B cell (primary cell): ENCODE measurements at regions not wholly inside any gene's neighbourhood (a gene's known extent, or its start where the extent isn't known, plus 50 kb on each side); places are given as distances from the start of the nearest gene placed in this dataset.

Experiments used
- ATAC-seq: fragments of 200-7000 bp; cut with Tn5 transposase; one replicate; pipeline ENCODE4 v1.10.0; 2021; ENCODE audit warnings: low read depth, mild to moderate bottlenecking, moderate number of reproducible peaks, moderate library complexity
- CTCF ChIA-PET: fragments of 350-600 bp; sonication (Branson Sonifier 250); formaldehyde crosslinking; loops from one replicate; lab custom pipeline; 2021; ENCODE audit warnings: antibody characterized with exemption, inconsistent platforms; lab: Charles Lee
- POLR2A ChIA-PET: fragments of 350-600 bp; sonication (Branson Sonifier 250); formaldehyde crosslinking; loops from one replicate; lab custom pipeline; 2021; ENCODE audit warnings: antibody characterized with exemption; lab: Charles Lee
- DNase-seq: peaks from one replicate; pipeline ENCODE4 v3.0.0; 2013
- H2AFZ ChIP-seq: 2 replicates; pipeline ENCODE4 v1.6.1; 2012; ENCODE audit warnings: mild to moderate bottlenecking, low read depth, low read length; ENCODE audit not compliant: insufficient read depth, poor library complexity, severe bottlenecking
- H3K27ac ChIP-seq, 2 donors: 1 replicate in 1 of 2; 2 replicates in 1 of 2; pipeline ENCODE4 v1.5.1; 2012 to 2013; ENCODE audit warnings: low read length in 2 of 2, mild to moderate bottlenecking in 2 of 2, moderate library complexity in 1 of 2
- H3K27me3 ChIP-seq, 4 experiments: fragments of 200-600 bp in 1 of 4; sonication (generic) in 1 of 4; replicated peaks in 1 of 4; 1 replicate in 2 of 4; 2 replicates in 2 of 4; pipeline versions ENCODE4 v1.6.1 to v1.7.0; 2013 to 2016; ENCODE audit warnings: low read length in 3 of 4, mild to moderate bottlenecking in 2 of 4, mixed read lengths in 1 of 4, moderate library complexity in 1 of 4; ENCODE audit not compliant: insufficient read depth in 4 of 4, control insufficient read depth in 3 of 4; ENCODE audit errors: control extremely low read depth in 1 of 4
- H3K36me3 ChIP-seq, 2 experiments: replicated peaks in 1 of 2; 1 replicate in 1 of 2; 2 replicates in 1 of 2; pipeline versions ENCODE4 v1.6.1 to v1.7.1; 2013; ENCODE audit warnings: low read length in 1 of 2; ENCODE audit not compliant: insufficient read depth in 2 of 2, control insufficient read depth in 1 of 2; ENCODE audit errors: control extremely low read depth in 1 of 2, extremely low read depth in 1 of 2
- H3K4me1 ChIP-seq, 2 donors: fragments of 200-600 bp in 1 of 2; sonication (generic) in 1 of 2; 1 replicate in 1 of 2; 2 replicates in 1 of 2; pipeline versions ENCODE4 v1.5.1 to v1.6.1; 2013 to 2017; ENCODE audit warnings: low read length in 2 of 2; ENCODE audit not compliant: control insufficient read depth in 2 of 2, insufficient read depth in 2 of 2
- H3K4me2 ChIP-seq: replicated peaks from 2 replicates; pipeline ENCODE3; 2012; ENCODE audit warnings: mild to moderate bottlenecking, low read depth, low read length; ENCODE audit not compliant: poor library complexity, severe bottlenecking
- H3K4me3 ChIP-seq, 5 experiments: fragments of 200-600 bp in 1 of 5; sonication (generic) in 1 of 5; 1 replicate in 3 of 5; 2 replicates in 2 of 5; pipeline versions ENCODE4 v1.5.1 to v1.7.0; 2011 to 2016; ENCODE audit warnings: low read length in 4 of 5, mild to moderate bottlenecking in 4 of 5, low read depth in 2 of 5, control low read depth in 1 of 5, moderate library complexity in 1 of 5; ENCODE audit not compliant: insufficient read depth in 1 of 5; ENCODE audit errors: control extremely low read depth in 1 of 5, extremely low read depth in 1 of 5
- H3K79me2 ChIP-seq: fragments of 200-600 bp; sonication (generic); one replicate; pipeline ENCODE4 v1.6.0; 2016; ENCODE audit warnings: low read length; ENCODE audit not compliant: control insufficient read depth, insufficient read depth
- H3K9ac ChIP-seq: fragments of 200-600 bp; sonication (generic); 2 replicates; pipeline ENCODE4 v1.6.1; 2017; ENCODE audit warnings: mild to moderate bottlenecking, low read length, moderate library complexity
- H3K9me3 ChIP-seq, 3 donors: one replicate each; pipeline versions ENCODE4 v1.6.1 to v1.7.1; 2013; ENCODE audit warnings: low read length in 2 of 3; ENCODE audit not compliant: control insufficient read depth in 2 of 3, insufficient read depth in 1 of 3; ENCODE audit errors: control extremely low read depth in 1 of 3
- H4K20me1 ChIP-seq: 2 replicates; pipeline ENCODE4 v1.6.0; 2012; ENCODE audit warnings: mild to moderate bottlenecking, low read length; ENCODE audit not compliant: insufficient read depth, control insufficient read depth, poor library complexity, severe bottlenecking
- H3K27ac Mint-ChIP-seq: one replicate; pipeline ENCODE4 v1.8.0; 2021; ENCODE audit warnings: mixed read lengths
- H3K27me3 Mint-ChIP-seq: one replicate; pipeline ENCODE4 v1.8.0; 2021; ENCODE audit warnings: mixed read lengths
- H3K4me1 Mint-ChIP-seq: one replicate; pipeline ENCODE4 v1.8.0; 2021; ENCODE audit warnings: mixed read lengths
- H3K4me3 Mint-ChIP-seq: one replicate; pipeline ENCODE4 v1.8.0; 2021; ENCODE audit warnings: mixed read lengths
- H3K9me3 Mint-ChIP-seq: one replicate; pipeline ENCODE4 v1.8.0; 2022; ENCODE audit warnings: mixed read lengths; ENCODE audit not compliant: insufficient read depth
- CTCF ChIP-seq: fragments of 200-600 bp; IDR thresholded peaks from one replicate; pipeline ENCODE4 v1.8.0; 2022; ENCODE audit warnings: antibody characterized with exemption, mild to moderate bottlenecking
- EZH2 ChIP-seq: IDR thresholded peaks from 2 replicates; pipeline ENCODE4 v1.6.1; 2012; ENCODE audit warnings: borderline replicate concordance, low read depth, mild to moderate bottlenecking, moderate library complexity, low read length; ENCODE audit not compliant: insufficient read depth, poor library complexity, severe bottlenecking
- WGBS: methylation state at CpG from one replicate; pipeline ENCODE4 v1.1.5; 2013; ENCODE audit warnings: missing lambda C conversion rate; ENCODE audit not compliant: insufficient coverage; 5-methylcytosine and 5-hydroxymethylcytosine counted together
- intact Hi-C: fragments of 100-400 bp; cut with micrococcal nuclease; formaldehyde crosslinking; loops from one replicate; pipeline ENCODE4 v1.10.0; 2022

GRCh38 chr6:169913096-169913638, 161.7 kb downstream of the ERMARD start:
- H3K4me2 ChIP-seq, result peak overlapping the region; percentile 37
- H2AFZ ChIP-seq, result peak overlapping the region; percentile 43
- H3K27me3 Mint-ChIP-seq, result peaks cover 3% of the 10 kb centered on the region
- no peak for ATAC-seq
- no peaks in the 10 kb centered on the region for H3K79me2 ChIP-seq
- no peak overlapping the region for H3K27ac ChIP-seq
- H3K27ac Mint-ChIP-seq, result no peak overlapping the region
- H3K9me3 ChIP-seq, result no peaks in the 10 kb centered on the region
- H3K9ac ChIP-seq, result no peak overlapping the region
- peak overlapping the region in 1 of 5 experiments; percentile 8 for H3K4me3 ChIP-seq
- H4K20me1 ChIP-seq, result no peaks in the 10 kb centered on the region
- peaks cover 5 to 6% of the 10 kb centered on the region in 2 donors for H3K4me1 ChIP-seq
- H3K9me3 Mint-ChIP-seq, result no peaks in the 10 kb centered on the region
- H3K36me3 ChIP-seq, result no peaks in the 10 kb centered on the region
- DNase-seq, result no peak
- CTCF ChIA-PET, result no interaction called here
- POLR2A ChIA-PET, result no interaction called here
- H3K27me3 ChIP-seq, result no peaks in the 10 kb centered on the region
- no peak overlapping the region for H3K4me3 Mint-ChIP-seq
- intact Hi-C loops, result no loop called here
- peaks cover 11% of the 10 kb centered on the region for H3K4me1 Mint-ChIP-seq
- TF ChIP-seq EZH2 (no peak), CTCF (no peak)
- 0% methylated on average over 1 of the region's 4 CpGs for WGBS

- WGBS, result 65% methylated on average over 19 of the region's 21 CpGs
- peaks cover 3% of the 10 kb centered on the region for H3K27me3 Mint-ChIP-seq
- ChIA-PET POLR2A (no interaction called here), CTCF (no interaction called here)
- Histone ChIP-seq H3K79me2 (no peaks in the 10 kb centered on the region), H3K4me2 (peak overlapping the region; percentile 37), H3K36me3 (no peaks in the 10 kb centered on the region), H3K27ac (no peak overlapping the region), H3K9ac (no peak overlapping the region), H4K20me1 (no peaks in the 10 kb centered on the region), H3K4me1 (peaks cover 5 to 6% of the 10 kb centered on the region in 2 donors), H3K4me3 (peak overlapping the region in 1 of 5 experiments; percentile 8), H3K27me3 (no peaks in the 10 kb centered on the region), H3K9me3 (peaks cover 0 to 1% (median 0%) of the 10 kb centered on the region in 3 donors), H2AFZ (peak overlapping the region; percentile 43)
- no peaks in the 10 kb centered on the region for H3K9me3 Mint-ChIP-seq
- no peak overlapping the region for H3K4me3 Mint-ChIP-seq
- intact Hi-C loops, result no loop called here
- peaks cover 11% of the 10 kb centered on the region for H3K4me1 Mint-ChIP-seq
- ATAC-seq, result no peak
- DNase-seq, result no peak
- TF ChIP-seq CTCF (no peak), EZH2 (no peak)
- H3K27ac Mint-ChIP-seq, result no peak overlapping the region
Observed at GRCh38 chr6:169912266-169913095, 161.1 kb downstream of the ERMARD start.
